ENCODE measurements at regions not wholly inside any gene's neighbourhood (a gene's known extent, or its start where the extent isn't known, plus 50 kb on each side); places are given as distances from the start of the nearest gene placed in this dataset.

DNA sequence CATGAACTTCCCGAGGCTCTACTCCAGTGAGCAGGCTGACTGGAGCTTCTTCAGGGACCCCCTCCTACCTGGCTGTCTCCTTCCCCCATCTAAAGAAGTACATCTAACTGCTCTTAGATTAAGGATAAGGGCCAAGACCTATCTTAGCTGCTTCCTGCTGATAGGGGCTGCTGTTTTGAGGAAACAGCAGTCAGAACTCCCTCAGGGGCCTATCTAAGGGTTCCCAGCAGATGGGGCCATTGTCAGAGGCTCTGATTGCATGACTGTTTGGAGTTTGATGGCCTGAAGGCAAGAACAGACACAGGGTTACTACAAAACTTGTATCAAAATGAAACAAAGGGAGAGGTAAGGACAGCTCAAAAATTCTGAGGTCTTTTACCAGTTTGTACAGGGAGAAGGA, 2636.9 kb upstream of the PCDH20 start:
- Histone ChIP-seq H4K8ac (replicated peaks; ENCODE audit: insufficient read length, low read depth, low read length) (no peak overlapping the region), H2BK12ac (ENCODE audit: insufficient read length, low read depth, low read length) (no peak overlapping the region), H3T11ph (ENCODE audit: low read length) (no peak overlapping the region), H4K5ac (ENCODE audit: insufficient read length, low read depth, low read length) (no peak overlapping the region), H3K4me2 (ENCODE audit: insufficient read depth, insufficient read length, low read length) (no peak overlapping the region), H2BK20ac (ENCODE audit: low read depth, low read length, poor library complexity, severe bottlenecking) (no peak overlapping the region), H3K9me3 (ENCODE audit: control insufficient read depth, low read depth, low read length) (no peaks in the 10 kb centered on the region), H2BK120ac (ENCODE audit: low read depth, low read length, poor library complexity, severe bottlenecking) (no peak overlapping the region), H4K91ac (ENCODE audit: insufficient read length, low read depth, low read length) (no peak overlapping the region), H3K79me2 (ENCODE audit: insufficient read depth, low read length) (no peaks in the 10 kb centered on the region), H2AFZ (ENCODE audit: low read length) (no peak overlapping the region), H2BK5ac (ENCODE audit: insufficient read length, low read length) (no peak overlapping the region), H3K79me1 (ENCODE audit: insufficient read depth, low read depth, low read length, poor library complexity, severe bottlenecking) (no peaks in the 10 kb centered on the region), H4K20me1 (ENCODE audit: control insufficient read depth, insufficient read depth, insufficient read length) (no peaks in the 10 kb centered on the region), H2BK15ac (ENCODE audit: low read depth, low read length) (no peak overlapping the region), H3K23me2 (ENCODE audit: insufficient read length, low read depth, low read length, poor library complexity, severe bottlenecking) (no peaks in the 10 kb centered on the region), H2AK5ac (ENCODE audit: insufficient read length, low read length) (no peak overlapping the region), H3K27me3 (ENCODE audit: insufficient read depth, low read length) (no peaks in the 10 kb centered on the region), H3K23ac (ENCODE audit: insufficient read length, low read depth, low read length) (no peak overlapping the region), H3K18ac (ENCODE audit: insufficient read length, low read depth, low read length) (no peak overlapping the region), H3K56ac (ENCODE audit: insufficient read length, low read depth, low read length) (no peak overlapping the region), H3K4me1 (ENCODE audit: insufficient read depth, low read length) (no peaks in the 10 kb centered on the region), H3K27ac (ENCODE audit: insufficient read length, low read depth, low read length) (no peak overlapping the region), H3K4ac (ENCODE audit: low read depth, low read length) (no peak overlapping the region), H3K9ac (ENCODE audit: extremely low read depth, insufficient read length, low read length) (no peak overlapping the region), H3K14ac (ENCODE audit: insufficient read depth, low read length) (no peak overlapping the region)
- WGBS (ENCODE audit: extremely low coverage, insufficient read length, low lambda C conversion rate), result no CpG with 5 or more reads among the region's 1 CpG
- no peaks in the 10 kb centered on the region for H3K4me1 Mint-ChIP-seq
- H3K9me3 Mint-ChIP-seq, result peaks cover 4 to 5% of the 10 kb centered on the region in 2 experiments; a peak in 3 of 5 replicates
- peaks cover 0 to 5% (median 2%) of the 10 kb centered on the region in 3 experiments; a peak in 2 of 7 replicates for H3K36me3 Mint-ChIP-seq (ENCODE audit: insufficient read depth in 1 of 3, low read depth in 3 of 3)
- H3K27ac Mint-ChIP-seq, result peak overlapping the region in 1 of 3 experiments; percentile 67; a peak in 1 of 7 replicates
- no peak for DNase-seq
- no peak overlapping the region for H3K4me3 Mint-ChIP-seq
- TF ChIP-seq, protein P1, sequence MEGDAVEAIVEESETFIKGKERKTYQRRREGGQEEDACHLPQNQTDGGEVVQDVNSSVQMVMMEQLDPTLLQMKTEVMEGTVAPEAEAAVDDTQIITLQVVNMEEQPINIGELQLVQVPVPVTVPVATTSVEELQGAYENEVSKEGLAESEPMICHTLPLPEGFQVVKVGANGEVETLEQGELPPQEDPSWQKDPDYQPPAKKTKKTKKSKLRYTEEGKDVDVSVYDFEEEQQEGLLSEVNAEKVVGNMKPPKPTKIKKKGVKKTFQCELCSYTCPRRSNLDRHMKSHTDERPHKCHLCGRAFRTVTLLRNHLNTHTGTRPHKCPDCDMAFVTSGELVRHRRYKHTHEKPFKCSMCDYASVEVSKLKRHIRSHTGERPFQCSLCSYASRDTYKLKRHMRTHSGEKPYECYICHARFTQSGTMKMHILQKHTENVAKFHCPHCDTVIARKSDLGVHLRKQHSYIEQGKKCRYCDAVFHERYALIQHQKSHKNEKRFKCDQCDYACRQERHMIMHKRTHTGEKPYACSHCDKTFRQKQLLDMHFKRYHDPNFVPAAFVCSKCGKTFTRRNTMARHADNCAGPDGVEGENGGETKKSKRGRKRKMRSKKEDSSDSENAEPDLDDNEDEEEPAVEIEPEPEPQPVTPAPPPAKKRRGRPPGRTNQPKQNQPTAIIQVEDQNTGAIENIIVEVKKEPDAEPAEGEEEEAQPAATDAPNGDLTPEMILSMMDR (conservative IDR thresholded peaks at IDR 0.05), result peak; percentile 30; the same call in 2 of the 3 replicates
- no peaks in the 10 kb centered on the region for H3K27me3 Mint-ChIP-seq (ENCODE audit: low read depth)
